Stimulated activated effector memory CD8-positive, alpha-beta T cell treated with anti-CD3 and anti-CD28 coated beads, Interleukin-12 subunit alpha, Interleukin-12 subunit beta, amount 100 ng/mL, for 72 hours (primary cell): ENCODE measurements at regions not wholly inside any gene's neighbourhood (a gene's known extent, or its start where the extent isn't known, plus 50 kb on each side); places are given as distances from the start of the nearest gene placed in this dataset.

Experiments
- ATAC-seq: fragments of 150-1000 bp; cut with Tn5 transposase; 2 replicates; pipeline ENCODE4 v1.10.0; 2021
- DNase-seq, 2 donors: peaks; one replicate each; pipeline ENCODE4 v3.0.0; 2021 to 2022; ENCODE audit warnings: low spot score in 2 of 2
- H3K27ac Mint-ChIP-seq: one replicate; pipeline ENCODE4 v1.8.0; 2022; ENCODE audit warnings: mild to moderate bottlenecking, mixed read lengths
- H3K36me3 Mint-ChIP-seq: one replicate; pipeline ENCODE4 v1.8.0; 2022; ENCODE audit warnings: mild to moderate bottlenecking, mixed read lengths
- H3K4me1 Mint-ChIP-seq: one replicate; pipeline ENCODE4 v1.8.0; 2022; ENCODE audit warnings: mixed read lengths
- H3K4me3 Mint-ChIP-seq: one replicate; pipeline ENCODE4 v1.8.0; 2022; ENCODE audit warnings: mild to moderate bottlenecking, mixed read lengths
- H3K9me3 Mint-ChIP-seq: one replicate; pipeline ENCODE4 v1.8.0; 2022; ENCODE audit warnings: mixed read lengths

DNA sequence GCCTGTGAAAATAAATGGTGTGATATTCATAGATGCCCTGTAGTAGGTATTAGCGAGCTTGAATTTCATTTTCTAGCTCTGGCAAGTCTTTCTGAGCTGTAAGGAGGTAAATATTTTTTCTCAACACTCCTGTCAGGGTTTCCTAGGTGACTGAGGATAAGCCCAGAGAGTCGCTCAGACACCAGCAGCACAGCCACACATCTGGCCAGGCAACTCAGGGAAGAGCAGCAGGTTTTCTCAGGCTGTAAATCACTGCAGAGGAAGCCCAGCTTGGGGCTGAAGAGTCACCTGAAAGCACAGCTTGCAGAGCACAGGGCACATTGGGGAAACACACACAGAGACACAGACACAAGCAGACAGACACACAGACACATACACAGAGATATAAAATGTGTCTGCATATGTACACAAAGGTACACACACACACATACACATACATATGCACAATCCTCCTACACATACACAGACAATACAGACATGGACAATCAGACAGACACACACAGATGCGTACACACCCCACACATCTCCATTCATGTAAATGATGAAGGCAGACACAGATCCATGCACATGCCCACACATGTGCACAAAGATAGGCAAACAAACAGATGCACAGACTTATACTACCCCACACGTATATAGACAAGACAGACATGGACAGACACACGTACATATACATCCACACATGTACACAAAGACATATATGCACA, 232.0 kb upstream of the TMTC1 start:
- Mint-ChIP-seq H3K4me3 (no peak overlapping the region), H3K9me3 (no peaks in the 10 kb centered on the region), H3K36me3 (no peaks in the 10 kb centered on the region), H3K27ac (no peak overlapping the region), H3K4me1 (no peaks in the 10 kb centered on the region)
- DNase-seq, result no peak
- no peak for ATAC-seq

DNA sequence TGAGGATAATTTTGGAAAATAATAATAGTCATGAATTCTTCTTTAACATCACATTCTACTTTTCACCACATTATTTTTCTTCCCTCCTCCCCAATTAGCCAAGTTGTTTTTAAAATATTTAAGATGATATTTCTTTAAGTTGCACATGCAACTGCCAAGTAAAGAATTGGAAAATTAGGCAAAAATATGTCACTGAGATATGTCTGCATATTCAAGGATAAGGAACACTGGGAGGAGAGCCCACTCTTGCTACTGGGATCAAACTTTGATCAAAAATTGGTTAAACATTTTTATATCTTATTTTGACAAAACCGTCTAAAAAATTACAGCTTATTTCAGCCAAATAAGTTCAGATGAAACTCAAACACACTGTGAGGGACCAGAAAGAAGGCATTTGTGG, 231.2 kb upstream of the TMTC1 start:
- Mint-ChIP-seq H3K27ac (no peak overlapping the region), H3K4me3 (no peak overlapping the region), H3K4me1 (no peaks in the 10 kb centered on the region), H3K9me3 (no peaks in the 10 kb centered on the region), H3K36me3 (no peaks in the 10 kb centered on the region)
- DNase-seq (no peak), ATAC-seq (no peak)

DNA sequence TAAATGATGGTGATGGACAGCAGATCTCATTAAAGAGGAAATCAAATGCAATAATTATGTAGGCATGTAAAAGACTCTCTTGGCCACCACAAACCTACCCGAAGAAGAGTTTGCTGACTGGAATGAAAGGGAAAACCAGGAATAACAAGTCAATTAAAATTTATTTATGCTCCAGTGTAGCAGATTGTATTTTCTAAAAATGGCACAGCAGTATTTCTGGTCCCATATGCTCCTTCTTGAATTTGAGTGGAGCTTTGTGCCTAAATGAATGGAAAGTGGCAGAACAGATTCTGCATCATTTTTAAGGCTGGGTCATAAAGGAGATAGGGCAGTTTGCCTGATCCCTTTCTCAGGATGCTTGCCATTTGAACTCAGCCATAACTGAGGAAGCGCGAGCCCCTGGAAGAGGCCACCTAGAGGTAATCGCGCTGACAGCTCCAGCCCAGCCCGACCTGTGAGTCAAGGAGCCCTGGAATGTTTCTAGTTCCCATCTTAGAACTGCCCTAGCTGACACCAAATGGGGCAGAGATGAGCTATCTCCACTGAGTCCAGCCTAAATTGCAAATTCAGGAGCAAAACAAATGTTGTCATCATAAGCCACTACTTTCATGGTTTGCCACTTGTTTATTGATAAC, 229.2 kb upstream of the TMTC1 start:
- Mint-ChIP-seq H3K36me3 (no peaks in the 10 kb centered on the region), H3K4me3 (no peak overlapping the region), H3K27ac (no peak overlapping the region), H3K4me1 (no peaks in the 10 kb centered on the region), H3K9me3 (no peaks in the 10 kb centered on the region)
- ATAC-seq, result no peak
- no peak for DNase-seq

DNA sequence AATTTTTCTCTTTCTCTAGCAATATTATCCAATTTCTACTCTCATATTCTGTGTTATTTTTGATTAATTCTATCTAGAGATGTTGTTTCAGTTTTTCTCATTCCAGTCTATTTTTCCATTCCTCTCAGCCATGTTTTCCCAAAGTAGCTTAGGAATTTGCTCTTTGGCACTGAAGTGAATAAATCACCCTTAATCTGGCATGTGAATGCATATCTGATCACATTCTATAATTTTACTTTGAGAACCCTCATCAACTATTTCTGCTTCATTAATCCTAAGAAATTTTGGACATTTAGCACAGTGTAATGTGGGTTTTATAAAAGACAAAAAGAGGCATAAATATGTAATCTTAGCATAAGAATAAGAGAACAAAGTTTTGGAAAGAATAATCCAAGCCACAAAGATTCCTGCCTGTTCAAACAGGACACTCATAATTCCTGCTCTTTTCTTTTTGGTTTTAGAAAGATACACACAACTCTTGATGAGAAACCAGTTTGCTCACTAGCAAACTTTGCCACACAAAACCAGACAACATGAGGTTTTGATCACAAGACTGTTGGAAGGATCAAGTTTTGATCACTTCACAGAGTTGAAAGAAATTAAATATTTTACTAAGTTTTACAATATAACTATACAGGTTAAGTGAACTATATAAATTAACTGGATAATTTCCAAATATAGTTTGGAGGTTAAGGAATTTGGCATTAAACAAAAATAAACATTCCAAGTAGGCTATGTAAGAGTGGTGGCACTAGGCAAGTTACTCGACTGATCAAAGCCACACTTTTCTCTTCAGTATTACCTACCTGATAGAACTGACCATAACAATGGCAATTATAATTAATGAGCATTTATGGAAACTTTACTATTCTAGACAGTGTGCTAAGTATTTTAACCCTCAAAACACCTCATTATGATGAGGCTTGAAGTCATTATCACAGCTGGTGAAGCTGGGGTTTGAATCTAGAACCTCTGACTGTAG, 226.6 kb upstream of the TMTC1 start:
- DNase-seq (no peak), ATAC-seq (no peak)
- H3K4me3 Mint-ChIP-seq, result no peak overlapping the region
- no peaks in the 10 kb centered on the region for H3K9me3 Mint-ChIP-seq
- no peak overlapping the region for H3K27ac Mint-ChIP-seq
- H3K4me1 Mint-ChIP-seq, result no peaks in the 10 kb centered on the region
- no peaks in the 10 kb centered on the region for H3K36me3 Mint-ChIP-seq

DNA sequence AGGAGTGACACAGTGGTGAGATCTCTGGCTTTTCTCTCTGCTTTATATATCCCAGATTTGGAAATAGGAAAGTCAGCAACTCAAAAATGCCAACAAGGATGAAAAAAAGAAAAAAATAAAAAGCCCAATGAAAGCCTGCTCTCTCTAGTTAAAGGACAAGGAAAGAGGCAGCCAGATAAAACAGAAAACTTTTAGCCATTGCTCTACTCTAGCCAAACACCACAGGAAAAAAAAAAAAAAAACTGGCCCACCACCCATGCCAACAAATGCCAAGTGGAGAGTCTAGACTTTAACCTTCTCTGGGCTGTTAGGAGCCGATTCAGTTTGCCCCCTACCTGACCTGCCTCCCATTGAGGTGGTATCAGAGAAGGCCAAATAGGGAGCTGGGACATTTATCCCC, 222.3 kb upstream of the TMTC1 start:
- DNase-seq, result no peak
- H3K4me1 Mint-ChIP-seq, result no peaks in the 10 kb centered on the region
- no peaks in the 10 kb centered on the region for H3K36me3 Mint-ChIP-seq
- H3K9me3 Mint-ChIP-seq, result no peaks in the 10 kb centered on the region
- no peak for ATAC-seq
- H3K27ac Mint-ChIP-seq, result no peak overlapping the region
- no peak overlapping the region for H3K4me3 Mint-ChIP-seq

DNA sequence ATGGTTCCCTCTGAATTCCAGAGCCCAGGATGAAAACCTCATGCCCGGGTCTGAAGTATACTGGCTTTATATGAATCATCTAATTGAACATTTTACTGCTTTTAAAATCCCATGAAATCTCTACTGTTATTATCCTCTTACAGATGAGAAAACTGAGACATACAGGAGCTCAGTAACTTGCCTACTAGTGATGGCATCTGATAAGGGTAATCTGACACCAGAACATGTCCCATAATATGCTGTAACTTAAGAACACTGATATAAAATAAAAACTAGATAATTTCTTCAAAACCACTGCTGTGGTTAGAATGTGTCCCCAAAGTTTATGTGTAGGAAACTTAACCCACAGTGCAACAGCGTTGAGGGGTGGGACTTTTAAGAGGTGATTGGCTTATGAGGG, 219.6 kb upstream of the TMTC1 start:
- ATAC-seq (no peak), DNase-seq (no peak)
- no peak overlapping the region for H3K4me3 Mint-ChIP-seq
- H3K9me3 Mint-ChIP-seq, result no peaks in the 10 kb centered on the region
- H3K4me1 Mint-ChIP-seq, result no peaks in the 10 kb centered on the region
- no peaks in the 10 kb centered on the region for H3K36me3 Mint-ChIP-seq
- no peak overlapping the region for H3K27ac Mint-ChIP-seq

DNA sequence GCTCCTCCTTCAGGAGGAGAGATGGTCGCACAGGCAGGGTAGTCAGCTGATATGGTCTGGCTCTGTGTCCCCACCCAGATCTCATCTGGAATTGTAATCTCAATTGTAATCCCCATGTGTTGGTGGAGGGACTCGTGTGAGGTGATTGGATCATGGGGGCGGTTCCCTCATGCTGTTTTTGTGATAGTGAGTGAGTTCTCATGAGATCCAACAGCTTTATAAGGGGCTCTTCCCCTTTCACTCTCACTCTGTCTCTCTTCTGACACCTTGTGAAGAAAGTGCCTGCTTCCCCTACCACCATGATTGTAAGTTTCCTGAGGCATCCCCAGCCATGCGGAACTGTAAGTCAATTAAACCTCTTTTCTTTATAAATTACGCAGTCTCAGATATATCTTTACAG, 218.9 kb upstream of the TMTC1 start:
- H3K4me1 Mint-ChIP-seq, result no peaks in the 10 kb centered on the region
- H3K9me3 Mint-ChIP-seq, result no peaks in the 10 kb centered on the region
- no peak overlapping the region for H3K27ac Mint-ChIP-seq
- no peak overlapping the region for H3K4me3 Mint-ChIP-seq
- ATAC-seq (no peak), DNase-seq (no peak)
- H3K36me3 Mint-ChIP-seq, result no peaks in the 10 kb centered on the region

DNA sequence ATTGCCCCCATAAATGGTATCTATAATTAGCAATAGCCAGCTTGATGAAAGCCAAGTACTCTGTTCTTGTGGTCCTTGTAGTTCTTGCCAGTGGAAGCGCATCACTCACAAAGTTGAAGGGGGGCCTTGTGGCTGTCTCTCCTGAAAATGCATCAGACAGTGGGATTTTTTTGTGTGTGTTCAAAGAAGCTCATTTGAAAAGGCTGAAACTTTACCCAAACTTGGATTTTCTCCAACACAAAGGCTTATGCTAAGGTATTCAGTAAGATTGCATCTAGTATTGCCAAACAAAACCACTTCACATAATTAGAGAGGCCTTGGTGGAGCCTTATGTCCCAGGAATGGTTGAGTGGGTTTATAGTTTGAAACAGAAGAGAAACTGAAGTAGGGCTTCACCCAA, 216.7 kb upstream of the TMTC1 start:
- Mint-ChIP-seq H3K9me3 (no peaks in the 10 kb centered on the region), H3K4me3 (no peak overlapping the region), H3K36me3 (no peaks in the 10 kb centered on the region), H3K27ac (no peak overlapping the region), H3K4me1 (no peaks in the 10 kb centered on the region)
- DNase-seq (no peak), ATAC-seq (no peak)

DNA sequence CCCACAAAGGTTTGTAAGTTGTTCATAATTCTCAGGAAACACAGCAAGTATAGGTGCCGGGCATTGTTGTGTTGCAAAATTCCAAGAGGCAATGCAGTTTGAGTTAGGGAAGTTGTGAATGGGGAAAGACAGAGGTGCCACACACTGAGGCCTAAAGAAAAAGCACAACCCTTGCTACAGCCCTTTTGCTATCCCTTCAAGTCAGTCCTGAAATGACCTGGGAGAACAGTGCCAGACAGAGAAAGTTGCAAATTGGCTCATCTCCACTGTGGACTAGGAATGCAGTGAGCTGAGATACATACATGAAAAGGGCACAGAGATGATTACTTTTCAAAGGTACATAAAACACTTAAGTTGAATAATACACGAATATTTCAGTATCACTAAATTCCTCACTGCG, 213.3 kb upstream of the TMTC1 start:
- DNase-seq, result no peak
- no peak overlapping the region for H3K27ac Mint-ChIP-seq

DNA sequence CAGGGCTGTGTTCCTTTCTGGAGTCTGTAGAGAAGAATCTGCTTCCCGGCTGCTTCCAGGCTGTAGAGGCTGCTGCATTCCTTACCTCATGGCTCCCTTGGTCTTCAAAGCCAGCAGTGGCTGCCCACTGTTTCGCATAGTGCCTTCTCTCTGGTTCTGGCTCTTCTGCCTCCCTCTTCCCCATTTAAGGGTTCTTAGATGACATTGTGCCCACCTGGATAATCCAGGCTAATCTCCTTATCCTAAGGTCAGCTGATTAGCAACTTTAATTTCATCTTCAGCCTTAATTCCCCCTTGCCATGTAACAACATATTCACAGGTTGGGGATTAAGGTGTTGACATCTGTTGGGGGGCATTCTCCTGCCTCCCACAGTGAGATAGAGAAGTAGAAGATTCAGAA, 208.6 kb upstream of the TMTC1 start:
- Mint-ChIP-seq H3K4me1 (no peaks in the 10 kb centered on the region), H3K27ac (no peak overlapping the region), H3K4me3 (no peak overlapping the region), H3K36me3 (no peaks in the 10 kb centered on the region), H3K9me3 (peaks cover 6% of the 10 kb centered on the region)
- ATAC-seq, result no peak
- no peak for DNase-seq

More for the DNA sequence above, 213.3 kb upstream of the TMTC1 start:
- Mint-ChIP-seq H3K9me3 (peaks cover 6% of the 10 kb centered on the region), H3K4me3 (no peak overlapping the region), H3K4me1 (no peaks in the 10 kb centered on the region), H3K36me3 (no peaks in the 10 kb centered on the region)
- no peak for ATAC-seq

DNA sequence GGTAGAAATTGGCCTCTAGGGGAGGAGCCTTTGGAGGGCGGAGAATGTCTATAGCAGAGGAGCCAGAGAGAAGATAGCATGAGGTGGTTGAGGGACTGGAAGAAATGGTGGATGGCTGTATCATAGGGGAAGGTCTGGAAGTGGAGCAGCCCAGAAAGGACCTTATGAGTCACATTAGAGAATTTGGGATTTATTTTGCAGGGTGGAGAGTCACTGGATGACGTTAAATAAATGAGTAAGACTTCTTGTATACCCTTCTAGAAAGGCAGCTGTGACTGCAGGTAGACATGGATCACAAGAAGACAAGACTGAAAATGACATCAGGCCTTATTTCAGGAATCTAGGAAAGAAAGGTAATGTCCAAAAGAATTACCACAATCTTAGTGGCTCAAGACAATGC, 208.2 kb upstream of the TMTC1 start:
- no peaks in the 10 kb centered on the region for H3K36me3 Mint-ChIP-seq
- no peaks in the 10 kb centered on the region for H3K4me1 Mint-ChIP-seq
- H3K4me3 Mint-ChIP-seq, result no peak overlapping the region
- DNase-seq (no peak), ATAC-seq (no peak)
- peaks cover 6% of the 10 kb centered on the region for H3K9me3 Mint-ChIP-seq
- H3K27ac Mint-ChIP-seq, result no peak overlapping the region

DNA sequence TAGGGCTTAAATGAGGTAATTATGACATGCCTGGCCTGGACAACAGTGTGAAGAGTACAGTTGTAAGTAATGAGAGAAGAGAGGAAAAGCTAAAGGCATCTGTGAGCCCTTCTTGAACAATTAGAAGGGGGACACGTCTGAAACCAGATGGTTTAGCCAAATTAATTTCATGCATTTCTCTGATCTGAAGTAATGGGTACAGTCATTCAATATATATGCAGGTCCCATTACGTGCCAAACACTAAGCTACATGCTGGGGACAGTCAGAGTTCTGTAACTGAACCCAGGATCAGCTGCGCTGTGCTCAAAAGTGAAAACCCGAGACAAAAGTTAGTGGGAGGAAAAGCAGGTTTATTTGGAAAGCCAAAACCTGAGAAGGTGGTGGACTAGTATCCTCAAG, 207.2 kb upstream of the TMTC1 start:
- H3K4me1 Mint-ChIP-seq, result no peaks in the 10 kb centered on the region

DNA sequence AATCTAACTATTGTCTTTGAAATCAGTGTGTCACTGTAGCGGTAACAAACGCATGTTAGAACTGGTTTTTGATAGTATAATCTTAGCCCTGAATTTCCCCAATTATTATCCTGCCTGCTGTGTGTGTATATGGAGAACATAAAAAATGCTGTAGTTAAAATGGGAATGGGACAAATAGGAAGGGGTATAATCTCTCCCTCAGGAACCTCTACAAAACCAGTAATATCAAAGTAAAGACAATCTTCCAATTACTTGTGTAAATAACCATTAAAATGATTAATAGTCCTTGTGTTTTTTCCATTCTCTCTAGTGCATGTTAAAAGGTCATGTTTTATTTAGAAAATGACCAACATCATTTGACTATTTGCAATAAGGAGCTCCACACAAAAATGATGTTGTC, 200.1 kb upstream of the TMTC1 start:
- Mint-ChIP-seq H3K9me3 (no peaks in the 10 kb centered on the region), H3K27ac (no peak overlapping the region), H3K4me3 (no peak overlapping the region), H3K4me1 (no peaks in the 10 kb centered on the region), H3K36me3 (no peaks in the 10 kb centered on the region)
- no peak for ATAC-seq
- no peak for DNase-seq

More for the DNA sequence above, 207.2 kb upstream of the TMTC1 start:
- no peaks in the 10 kb centered on the region for H3K36me3 Mint-ChIP-seq
- no peak overlapping the region for H3K27ac Mint-ChIP-seq
- no peak overlapping the region for H3K4me3 Mint-ChIP-seq
- H3K9me3 Mint-ChIP-seq, result peaks cover 6% of the 10 kb centered on the region
- DNase-seq (no peak), ATAC-seq (no peak)

DNA sequence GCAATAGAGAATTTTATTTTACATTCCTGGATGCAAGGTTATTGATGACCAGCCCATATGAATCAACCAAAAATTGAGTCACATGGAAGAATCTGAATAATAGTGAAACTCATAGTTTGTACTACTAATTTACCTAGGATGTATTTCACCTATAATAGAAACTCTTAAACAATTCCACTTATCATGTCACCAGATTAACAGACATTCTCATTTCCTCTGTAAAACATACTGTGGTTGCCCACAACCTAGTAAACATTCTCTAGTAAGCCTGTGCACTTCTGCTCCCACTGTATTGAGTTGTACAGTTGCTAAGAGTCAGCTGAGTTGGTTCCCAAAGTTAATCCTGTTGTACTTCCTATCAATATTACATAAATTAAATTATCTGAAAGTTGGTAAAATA, 196.6 kb upstream of the TMTC1 start:
- no peaks in the 10 kb centered on the region for H3K9me3 Mint-ChIP-seq
- no peaks in the 10 kb centered on the region for H3K36me3 Mint-ChIP-seq
- H3K4me3 Mint-ChIP-seq, result no peak overlapping the region
- ATAC-seq (no peak), DNase-seq (no peak)
- no peaks in the 10 kb centered on the region for H3K4me1 Mint-ChIP-seq
- no peak overlapping the region for H3K27ac Mint-ChIP-seq

DNA sequence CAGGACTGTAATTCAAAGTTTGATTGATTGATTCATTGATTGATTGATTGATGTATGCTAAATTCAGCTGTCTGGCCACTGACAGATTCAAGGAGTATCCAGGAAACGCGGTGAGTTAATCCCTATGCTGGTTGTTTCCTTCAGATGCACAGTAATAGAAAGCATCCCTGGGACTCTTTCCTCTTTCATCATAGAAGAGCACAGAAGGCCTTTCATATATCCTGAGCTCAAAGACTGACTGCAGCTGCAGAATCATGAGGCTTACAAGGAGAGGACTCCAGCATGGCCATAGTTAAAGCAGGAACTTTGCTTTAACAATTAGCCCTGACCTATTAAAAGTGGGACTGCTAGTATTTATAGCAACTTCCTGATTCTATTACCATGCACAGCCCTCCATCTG, 187.7 kb upstream of the TMTC1 start:
- no peak overlapping the region for H3K27ac Mint-ChIP-seq
- no peak for ATAC-seq
- no peak overlapping the region for H3K4me3 Mint-ChIP-seq
- no peaks in the 10 kb centered on the region for H3K9me3 Mint-ChIP-seq
- no peaks in the 10 kb centered on the region for H3K4me1 Mint-ChIP-seq
- no peaks in the 10 kb centered on the region for H3K36me3 Mint-ChIP-seq
- no peak for DNase-seq

DNA sequence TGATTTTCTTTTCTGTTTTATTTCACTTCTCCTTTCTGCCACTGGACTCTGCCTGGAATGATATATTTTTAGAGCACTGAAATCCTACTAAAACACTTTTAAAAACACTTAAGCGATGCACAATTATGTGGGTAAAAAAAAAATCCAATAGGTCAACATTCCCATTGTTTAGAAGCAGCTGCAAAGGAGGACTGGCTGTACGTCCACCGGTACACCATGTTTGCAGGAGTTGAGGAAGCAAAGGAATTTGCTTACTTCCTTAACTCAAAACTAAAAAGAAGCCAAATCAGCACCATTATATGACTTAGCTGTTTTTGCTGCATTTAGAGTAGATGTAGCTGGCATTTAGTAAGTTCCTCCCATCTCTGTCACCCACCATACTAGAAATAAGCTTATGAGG, 186.8 kb upstream of the TMTC1 start:
- DNase-seq, result no peak
- Mint-ChIP-seq H3K4me3 (no peak overlapping the region), H3K27ac (no peak overlapping the region), H3K4me1 (no peaks in the 10 kb centered on the region), H3K36me3 (no peaks in the 10 kb centered on the region), H3K9me3 (no peaks in the 10 kb centered on the region)
- ATAC-seq, result no peak
